GM12878 (cell line): ENCODE measurements at regions not wholly inside any gene's neighbourhood (a gene's known extent, or its start where the extent isn't known, plus 50 kb on each side); places are given as distances from the start of the nearest gene placed in this dataset.

Source experiments
- BMI1 ChIP-seq: fragments of 450-650 bp; IDR thresholded peaks from 2 replicates; pipeline ENCODE4 v1.6.1; 2016; ENCODE audit warnings: mild to moderate bottlenecking, moderate library complexity, borderline replicate concordance
- GABPA ChIP-seq: IDR thresholded peaks from 2 replicates; pipeline ENCODE4 v1.6.1; 2014; ENCODE audit warnings: antibody characterized with exemption, low read depth, mild to moderate bottlenecking, inconsistent platforms
- NFYB ChIP-seq: IDR thresholded peaks from 2 replicates; pipeline ENCODE4 v1.6.1; 2011; ENCODE audit warnings: low read depth, mild to moderate bottlenecking, low read length, improper control_type of control experiment, moderate library complexity; ENCODE audit not compliant: insufficient read depth
- POLR2AphosphoS5 ChIP-seq: IDR thresholded peaks from 2 replicates; pipeline ENCODE4 v1.6.1; 2011; ENCODE audit warnings: mild to moderate bottlenecking, low read length, inconsistent platforms
- YY1 ChIP-seq: IDR thresholded peaks from 2 replicates; pipeline ENCODE4 v1.6.1; 2011; ENCODE audit warnings: low read depth, mild to moderate bottlenecking, low read length
- TF ChIP-seq, protein P1 (sequence below): IDR thresholded peaks from 2 replicates; pipeline ENCODE4 v1.6.1; 2012; ENCODE audit warnings: mild to moderate bottlenecking, low read depth, low read length
- TF ChIP-seq, protein P2 (sequence below), 3 experiments: IDR thresholded peaks in 2 of 3; conservative IDR thresholded peaks in 1 of 3; 2 replicates each; pipeline ENCODE4 v1.5.1; 2011; ENCODE audit warnings: low read depth in 3 of 3, low read length in 3 of 3, mild to moderate bottlenecking in 3 of 3, control low read depth in 2 of 3, moderate library complexity in 2 of 3, inconsistent platforms in 1 of 3, mixed read lengths in 1 of 3; ENCODE audit not compliant: control insufficient read depth in 2 of 3, insufficient read depth in 1 of 3; ENCODE audit errors: extremely low read depth in 1 of 3

DNA sequence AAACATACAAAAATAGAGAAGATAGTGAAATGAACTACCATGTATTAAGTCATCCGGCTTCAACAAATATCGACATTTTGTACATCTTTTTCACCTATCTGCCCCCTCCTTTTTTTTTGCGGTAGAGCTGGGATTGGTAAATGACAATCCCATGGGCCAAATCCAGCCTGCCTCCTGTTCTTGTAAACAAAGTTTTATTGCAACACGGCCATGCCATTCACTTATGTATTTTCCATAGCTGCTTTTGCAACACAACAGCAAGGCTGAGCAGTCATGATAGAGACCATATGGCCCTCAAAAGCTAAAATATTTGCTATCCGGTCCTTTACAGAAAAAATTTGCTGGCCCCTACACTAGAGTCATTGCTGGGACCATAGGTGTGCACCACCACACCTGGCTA lies 58.1 kb upstream of the PLEKHG3 start:
- TF ChIP-seq, protein P1, sequence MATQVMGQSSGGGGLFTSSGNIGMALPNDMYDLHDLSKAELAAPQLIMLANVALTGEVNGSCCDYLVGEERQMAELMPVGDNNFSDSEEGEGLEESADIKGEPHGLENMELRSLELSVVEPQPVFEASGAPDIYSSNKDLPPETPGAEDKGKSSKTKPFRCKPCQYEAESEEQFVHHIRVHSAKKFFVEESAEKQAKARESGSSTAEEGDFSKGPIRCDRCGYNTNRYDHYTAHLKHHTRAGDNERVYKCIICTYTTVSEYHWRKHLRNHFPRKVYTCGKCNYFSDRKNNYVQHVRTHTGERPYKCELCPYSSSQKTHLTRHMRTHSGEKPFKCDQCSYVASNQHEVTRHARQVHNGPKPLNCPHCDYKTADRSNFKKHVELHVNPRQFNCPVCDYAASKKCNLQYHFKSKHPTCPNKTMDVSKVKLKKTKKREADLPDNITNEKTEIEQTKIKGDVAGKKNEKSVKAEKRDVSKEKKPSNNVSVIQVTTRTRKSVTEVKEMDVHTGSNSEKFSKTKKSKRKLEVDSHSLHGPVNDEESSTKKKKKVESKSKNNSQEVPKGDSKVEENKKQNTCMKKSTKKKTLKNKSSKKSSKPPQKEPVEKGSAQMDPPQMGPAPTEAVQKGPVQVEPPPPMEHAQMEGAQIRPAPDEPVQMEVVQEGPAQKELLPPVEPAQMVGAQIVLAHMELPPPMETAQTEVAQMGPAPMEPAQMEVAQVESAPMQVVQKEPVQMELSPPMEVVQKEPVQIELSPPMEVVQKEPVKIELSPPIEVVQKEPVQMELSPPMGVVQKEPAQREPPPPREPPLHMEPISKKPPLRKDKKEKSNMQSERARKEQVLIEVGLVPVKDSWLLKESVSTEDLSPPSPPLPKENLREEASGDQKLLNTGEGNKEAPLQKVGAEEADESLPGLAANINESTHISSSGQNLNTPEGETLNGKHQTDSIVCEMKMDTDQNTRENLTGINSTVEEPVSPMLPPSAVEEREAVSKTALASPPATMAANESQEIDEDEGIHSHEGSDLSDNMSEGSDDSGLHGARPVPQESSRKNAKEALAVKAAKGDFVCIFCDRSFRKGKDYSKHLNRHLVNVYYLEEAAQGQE: no peak
- TF ChIP-seq YY1 (no peak), POLR2AphosphoS5 (no peak), NFYB (no peak), BMI1 (no peak), GABPA (no peak)
- TF ChIP-seq, protein P2, sequence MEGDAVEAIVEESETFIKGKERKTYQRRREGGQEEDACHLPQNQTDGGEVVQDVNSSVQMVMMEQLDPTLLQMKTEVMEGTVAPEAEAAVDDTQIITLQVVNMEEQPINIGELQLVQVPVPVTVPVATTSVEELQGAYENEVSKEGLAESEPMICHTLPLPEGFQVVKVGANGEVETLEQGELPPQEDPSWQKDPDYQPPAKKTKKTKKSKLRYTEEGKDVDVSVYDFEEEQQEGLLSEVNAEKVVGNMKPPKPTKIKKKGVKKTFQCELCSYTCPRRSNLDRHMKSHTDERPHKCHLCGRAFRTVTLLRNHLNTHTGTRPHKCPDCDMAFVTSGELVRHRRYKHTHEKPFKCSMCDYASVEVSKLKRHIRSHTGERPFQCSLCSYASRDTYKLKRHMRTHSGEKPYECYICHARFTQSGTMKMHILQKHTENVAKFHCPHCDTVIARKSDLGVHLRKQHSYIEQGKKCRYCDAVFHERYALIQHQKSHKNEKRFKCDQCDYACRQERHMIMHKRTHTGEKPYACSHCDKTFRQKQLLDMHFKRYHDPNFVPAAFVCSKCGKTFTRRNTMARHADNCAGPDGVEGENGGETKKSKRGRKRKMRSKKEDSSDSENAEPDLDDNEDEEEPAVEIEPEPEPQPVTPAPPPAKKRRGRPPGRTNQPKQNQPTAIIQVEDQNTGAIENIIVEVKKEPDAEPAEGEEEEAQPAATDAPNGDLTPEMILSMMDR (IDR thresholded peaks at IDR 0.05 in 2 of 3, conservative IDR thresholded peaks at IDR 0.05 in 1 of 3; ENCODE audit: control insufficient read depth in 2 of 3, extremely low read depth in 1 of 3, insufficient read depth in 1 of 3, low read depth in 3 of 3, low read length in 3 of 3): no peak
